ENCODE measurements at regions not wholly inside any gene's neighbourhood (a gene's known extent, or its start where the extent isn't known, plus 50 kb on each side); places are given as distances from the start of the nearest gene placed in this dataset.

GRCh38 chr3:124246949-124247348 is 255.0 kb upstream of the ROPN1 start:
- Histone ChIP-seq H3K36me3 (ENCODE audit: control insufficient read depth, insufficient read depth, low read length) (no peaks in the 10 kb centered on the region), H3K27ac (ENCODE audit: low read depth, low read length) (no peak overlapping the region), H3K27me3 (ENCODE audit: control insufficient read depth, insufficient read depth, low read length) (no peaks in the 10 kb centered on the region), H3K9me3 (ENCODE audit: control insufficient read depth, insufficient read depth, low read length) (no peaks in the 10 kb centered on the region), H3K4me1 (ENCODE audit: control insufficient read depth, insufficient read depth, low read length) (peaks cover 3% of the 10 kb centered on the region), H3K4me3 (ENCODE audit: low read depth, low read length) (no peak overlapping the region)
- peak in 2 of 6 donors; percentile 26 to 56 for DNase-seq (ENCODE audit: low read depth in 4 of 6, low spot score in 6 of 6)
- WGBS (ENCODE audit: insufficient coverage) = 96% methylated on average over 2 of the region's 2 CpGs

GRCh38 chr3:124248471-124249028 is 256.6 kb upstream of the ROPN1 start:
- WGBS (ENCODE audit: insufficient coverage) = 82% methylated on average over 4 of the region's 4 CpGs
- H3K4me3 ChIP-seq (ENCODE audit: low read depth, low read length) = no peak overlapping the region
- H3K27ac ChIP-seq (ENCODE audit: low read depth, low read length) = no peak overlapping the region
- H3K36me3 ChIP-seq (ENCODE audit: control insufficient read depth, insufficient read depth, low read length) = no peaks in the 10 kb centered on the region
- H3K9me3 ChIP-seq (ENCODE audit: control insufficient read depth, insufficient read depth, low read length) = no peaks in the 10 kb centered on the region
- peaks cover 3% of the 10 kb centered on the region for H3K4me1 ChIP-seq (ENCODE audit: control insufficient read depth, insufficient read depth, low read length)
- no peaks in the 10 kb centered on the region for H3K27me3 ChIP-seq (ENCODE audit: control insufficient read depth, insufficient read depth, low read length)
- no peak for DNase-seq (ENCODE audit: low read depth in 4 of 6, low spot score in 6 of 6)

GRCh38 chr3:124249038-124249437 is 257.1 kb upstream of the ROPN1 start:
- WGBS (ENCODE audit: insufficient coverage) = 100% methylated on average over 1 of the region's 1 CpG
- Histone ChIP-seq H3K9me3 (ENCODE audit: control insufficient read depth, insufficient read depth, low read length) (no peaks in the 10 kb centered on the region), H3K4me3 (ENCODE audit: low read depth, low read length) (no peak overlapping the region), H3K27ac (ENCODE audit: low read depth, low read length) (no peak overlapping the region), H3K36me3 (ENCODE audit: control insufficient read depth, insufficient read depth, low read length) (no peaks in the 10 kb centered on the region), H3K27me3 (ENCODE audit: control insufficient read depth, insufficient read depth, low read length) (no peaks in the 10 kb centered on the region), H3K4me1 (ENCODE audit: control insufficient read depth, insufficient read depth, low read length) (peaks cover 3% of the 10 kb centered on the region)
- no peak for DNase-seq (ENCODE audit: low read depth in 4 of 6, low spot score in 6 of 6)

GRCh38 chr3:124250053-124250452 is 258.1 kb upstream of the ROPN1 start:
- Histone ChIP-seq H3K4me3 (ENCODE audit: low read depth, low read length) (no peak overlapping the region), H3K36me3 (ENCODE audit: control insufficient read depth, insufficient read depth, low read length) (no peaks in the 10 kb centered on the region), H3K27ac (ENCODE audit: low read depth, low read length) (no peak overlapping the region), H3K4me1 (ENCODE audit: control insufficient read depth, insufficient read depth, low read length) (peaks cover 3% of the 10 kb centered on the region), H3K9me3 (ENCODE audit: control insufficient read depth, insufficient read depth, low read length) (no peaks in the 10 kb centered on the region), H3K27me3 (ENCODE audit: control insufficient read depth, insufficient read depth, low read length) (no peaks in the 10 kb centered on the region)
- 89% methylated on average over 2 of the region's 3 CpGs for WGBS (ENCODE audit: insufficient coverage)
- no peak for DNase-seq (ENCODE audit: low read depth in 4 of 6, low spot score in 6 of 6)

GRCh38 chr3:124256156-124256555 is 264.2 kb upstream of the ROPN1 start:
- Histone ChIP-seq H3K27me3 (ENCODE audit: control insufficient read depth, insufficient read depth, low read length) (no peaks in the 10 kb centered on the region), H3K4me1 (ENCODE audit: control insufficient read depth, insufficient read depth, low read length) (peaks cover 15% of the 10 kb centered on the region), H3K4me3 (ENCODE audit: low read depth, low read length) (no peak overlapping the region), H3K9me3 (ENCODE audit: control insufficient read depth, insufficient read depth, low read length) (no peaks in the 10 kb centered on the region), H3K36me3 (ENCODE audit: control insufficient read depth, insufficient read depth, low read length) (no peaks in the 10 kb centered on the region), H3K27ac (ENCODE audit: low read depth, low read length) (no peak overlapping the region)
- no CpG with 5 or more reads among the region's 1 CpG for WGBS (ENCODE audit: insufficient coverage)
- no peak for DNase-seq (ENCODE audit: low read depth in 4 of 6, low spot score in 6 of 6)

- 79% methylated on average over 2 of the region's 4 CpGs for WGBS (ENCODE audit: insufficient coverage)
- H3K9me3 ChIP-seq (ENCODE audit: control insufficient read depth, insufficient read depth, low read length) = no peaks in the 10 kb centered on the region
- H3K4me1 ChIP-seq (ENCODE audit: control insufficient read depth, insufficient read depth, low read length) = peaks cover 15% of the 10 kb centered on the region
- H3K27me3 ChIP-seq (ENCODE audit: control insufficient read depth, insufficient read depth, low read length) = no peaks in the 10 kb centered on the region
- DNase-seq (ENCODE audit: low read depth in 4 of 6, low spot score in 6 of 6) = peak in 1 of 6 donors; percentile 43
- H3K36me3 ChIP-seq (ENCODE audit: control insufficient read depth, insufficient read depth, low read length) = no peaks in the 10 kb centered on the region
- H3K27ac ChIP-seq (ENCODE audit: low read depth, low read length) = no peak overlapping the region
- no peak overlapping the region for H3K4me3 ChIP-seq (ENCODE audit: low read depth, low read length)
Observed at GRCh38 chr3:124256599-124256998, 264.7 kb upstream of the ROPN1 start.

- no peaks in the 10 kb centered on the region for H3K9me3 ChIP-seq (ENCODE audit: control insufficient read depth, insufficient read depth, low read length)
- no peak for DNase-seq (ENCODE audit: low read depth in 4 of 6, low spot score in 6 of 6)
- peaks cover 15% of the 10 kb centered on the region for H3K4me1 ChIP-seq (ENCODE audit: control insufficient read depth, insufficient read depth, low read length)
- H3K4me3 ChIP-seq (ENCODE audit: low read depth, low read length) = no peak overlapping the region
- WGBS (ENCODE audit: insufficient coverage) = 0% methylated on average over 1 of the region's 1 CpG
- no peaks in the 10 kb centered on the region for H3K27me3 ChIP-seq (ENCODE audit: control insufficient read depth, insufficient read depth, low read length)
- H3K36me3 ChIP-seq (ENCODE audit: control insufficient read depth, insufficient read depth, low read length) = no peaks in the 10 kb centered on the region
- no peak overlapping the region for H3K27ac ChIP-seq (ENCODE audit: low read depth, low read length)
Observed at GRCh38 chr3:124257336-124257864, 265.5 kb upstream of the ROPN1 start.

GRCh38 chr3:124258057-124258500 is 266.2 kb upstream of the ROPN1 start:
- no peak overlapping the region for H3K27ac ChIP-seq (ENCODE audit: low read depth, low read length)
- peaks cover 15% of the 10 kb centered on the region for H3K4me1 ChIP-seq (ENCODE audit: control insufficient read depth, insufficient read depth, low read length)
- H3K9me3 ChIP-seq (ENCODE audit: control insufficient read depth, insufficient read depth, low read length) = no peaks in the 10 kb centered on the region
- H3K4me3 ChIP-seq (ENCODE audit: low read depth, low read length) = no peak overlapping the region
- DNase-seq (ENCODE audit: low read depth in 4 of 6, low spot score in 6 of 6) = no peak
- H3K27me3 ChIP-seq (ENCODE audit: control insufficient read depth, insufficient read depth, low read length) = no peaks in the 10 kb centered on the region
- WGBS (ENCODE audit: insufficient coverage) = 52% methylated on average over 3 of the region's 3 CpGs
- H3K36me3 ChIP-seq (ENCODE audit: control insufficient read depth, insufficient read depth, low read length) = no peaks in the 10 kb centered on the region

GRCh38 chr3:124260206-124260915 is 268.4 kb upstream of the ROPN1 start:
- Histone ChIP-seq H3K9me3 (ENCODE audit: control insufficient read depth, insufficient read depth, low read length) (no peaks in the 10 kb centered on the region), H3K36me3 (ENCODE audit: control insufficient read depth, insufficient read depth, low read length) (no peaks in the 10 kb centered on the region), H3K4me1 (ENCODE audit: control insufficient read depth, insufficient read depth, low read length) (peaks cover 15% of the 10 kb centered on the region), H3K27ac (ENCODE audit: low read depth, low read length) (no peak overlapping the region), H3K4me3 (ENCODE audit: low read depth, low read length) (no peak overlapping the region), H3K27me3 (ENCODE audit: control insufficient read depth, insufficient read depth, low read length) (no peaks in the 10 kb centered on the region)
- 93% methylated on average over 1 of the region's 1 CpG for WGBS (ENCODE audit: insufficient coverage)
- no peak for DNase-seq (ENCODE audit: low read depth in 4 of 6, low spot score in 6 of 6)

GRCh38 chr3:124261306-124261705 is 269.4 kb upstream of the ROPN1 start:
- H3K9me3 ChIP-seq (ENCODE audit: control insufficient read depth, insufficient read depth, low read length) = no peaks in the 10 kb centered on the region
- no peak overlapping the region for H3K4me3 ChIP-seq (ENCODE audit: low read depth, low read length)
- H3K27ac ChIP-seq (ENCODE audit: low read depth, low read length) = no peak overlapping the region
- 33% methylated on average over 1 of the region's 2 CpGs for WGBS (ENCODE audit: insufficient coverage)
- no peaks in the 10 kb centered on the region for H3K27me3 ChIP-seq (ENCODE audit: control insufficient read depth, insufficient read depth, low read length)
- no peaks in the 10 kb centered on the region for H3K36me3 ChIP-seq (ENCODE audit: control insufficient read depth, insufficient read depth, low read length)
- peaks cover 15% of the 10 kb centered on the region for H3K4me1 ChIP-seq (ENCODE audit: control insufficient read depth, insufficient read depth, low read length)
- no peak for DNase-seq (ENCODE audit: low read depth in 4 of 6, low spot score in 6 of 6)
